ENCODE measurements at regions not wholly inside any gene's neighbourhood (a gene's known extent, or its start where the extent isn't known, plus 50 kb on each side); places are given as distances from the start of the nearest gene placed in this dataset.
A peak's percentile ranks its signal among the peaks of the same experiment; 100 is the strongest.

DNA sequence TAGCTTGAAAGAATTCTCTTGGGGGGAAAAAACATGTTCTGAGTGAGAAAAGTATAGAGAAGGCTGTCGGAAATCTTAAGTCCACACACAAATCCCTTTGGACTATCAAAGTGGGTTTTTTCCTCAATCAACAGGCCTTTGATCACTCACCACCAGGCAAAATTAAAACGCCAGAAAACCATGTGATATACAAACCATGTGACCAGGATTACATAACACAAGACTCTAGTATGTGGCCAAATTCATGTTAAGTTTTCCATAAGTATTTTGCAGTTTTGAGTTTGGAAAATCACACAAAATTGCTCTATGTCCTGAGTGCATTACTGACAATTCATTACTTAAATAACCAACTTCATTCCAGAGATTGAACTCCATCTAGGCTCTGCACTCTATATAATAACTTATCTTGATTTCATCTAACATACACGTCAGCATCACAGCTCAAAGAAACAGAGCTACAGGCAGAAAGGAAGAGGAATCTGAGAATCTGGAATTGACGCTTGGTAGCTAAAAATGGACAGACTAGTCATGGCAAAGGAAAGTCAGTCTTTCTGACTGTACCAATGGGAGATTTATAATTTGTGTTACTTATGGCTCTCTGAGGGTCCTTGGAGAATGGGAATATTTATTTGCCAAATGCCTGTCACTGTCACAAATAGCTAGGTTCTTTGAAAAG, 383.5 kb downstream of the SFMBT2 start (continued):
- TF ChIP-seq TOE1 (IDR thresholded peaks at IDR 0.05; ENCODE audit: borderline replicate concordance) (peak; percentile 37; the same call in 1 of the 2 replicates), TOE1 (CRISPR knock-in tag; IDR thresholded peaks at IDR 0.05; ENCODE audit: borderline replicate concordance, low read depth) (no peak), CBFA2T2 (conservative IDR thresholded peaks at IDR 0.05) (0 out of 2 replicates have a peak, but pooled peaks have one; percentile 19)

DNA sequence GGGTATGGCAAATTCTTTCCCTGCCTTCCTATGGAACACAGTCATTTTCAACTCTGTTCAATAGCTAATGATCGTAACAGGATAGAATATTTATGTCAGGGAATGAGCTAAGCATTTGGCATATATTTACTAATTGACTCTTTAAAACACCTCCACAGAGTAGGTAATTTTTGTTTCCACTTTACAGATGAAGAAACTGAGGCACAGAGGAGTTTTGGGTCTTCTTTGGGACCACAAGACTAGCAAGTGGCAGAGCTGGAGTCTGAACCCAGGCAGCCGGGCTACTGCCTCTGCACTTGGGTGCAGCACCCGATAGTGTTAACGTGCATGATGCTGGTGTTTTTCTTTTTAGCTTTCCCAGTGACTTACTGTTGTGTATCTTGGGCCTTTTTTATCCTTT, 384.0 kb downstream of the SFMBT2 start:
- Histone ChIP-seq H2AFZ (ENCODE audit: low read depth, low read length) (peak overlapping the region; percentile 80), H3K27ac (ENCODE audit: extremely low read depth, low read depth, low read length) (peak overlapping the region; percentile 98), H4K20me1 (replicated peaks; ENCODE audit: control insufficient read depth, insufficient read depth, low read length) (no peaks in the 10 kb centered on the region), H3K9me1 (ENCODE audit: control insufficient read depth, insufficient read depth, low read length) (no peaks in the 10 kb centered on the region), H3K79me2 (ENCODE audit: control insufficient read depth, insufficient read depth, low read length) (no peaks in the 10 kb centered on the region), H3K4me1 (replicated peaks in 1 of 2; ENCODE audit: control insufficient read depth in 2 of 2, insufficient read depth in 2 of 2, low read length in 2 of 2) (peaks cover 2 to 33% of the 10 kb centered on the region in 2 experiments; a peak in 4 of 5 replicates), H3K4me2 (ENCODE audit: insufficient read depth, low read length) (no peak overlapping the region), H3K9ac (ENCODE audit: insufficient read depth in 1 of 2, low read depth in 2 of 2, low read length in 2 of 2) (peak overlapping the region in 1 of 2 experiments; percentile 66; a peak in 1 of 4 replicates), H3K4me3 (no peak overlapping the region), H3K36me3 (ENCODE audit: control insufficient read depth, insufficient read depth, low read length) (no peaks in the 10 kb centered on the region; the same call in 2 of the 3 replicates), H3K27me3 (ENCODE audit: control insufficient read depth in 2 of 2, insufficient read depth in 2 of 2, low read length in 2 of 2) (no peaks in the 10 kb centered on the region), H3K9me3 (replicated peaks; ENCODE audit: control insufficient read depth, insufficient read depth, low read depth, low read length) (peaks cover 33% of the 10 kb centered on the region)
- ATAC-seq (no peak), FAIRE-seq (no peak), DNase-seq (ENCODE audit: extremely low read depth in 1 of 4, low spot score in 3 of 4) (peak in 1 of 4 experiments; percentile 17)
- intact Hi-C loops (cut with micrococcal nuclease) (no loop called here), in situ Hi-C loops (cut with MboI) (no loop called here)
- no TSS peak for BruUV-seq (replicated peaks)
- WGBS (ENCODE audit: insufficient coverage, low coverage, missing lambda C conversion rate) = 61% methylated on average over 4 of the region's 4 CpGs
- CTCF ChIA-PET (ENCODE audit: low intra/inter-chr PET ratio) = no interaction called here
- POLR2A ChIA-PET = no interaction called here
- TF ChIP-seq BCOR (IDR thresholded peaks at IDR 0.05) (peak; percentile 62; the same call in 1 of the 2 replicates), NFIX (CRISPR knock-in tag; IDR thresholded peaks at IDR 0.05; ENCODE audit: low read depth) (no peak), SRSF7 (optimal IDR thresholded peaks at IDR 0.05; ENCODE audit: low read depth, low read length) (no peak), ZNF586 (CRISPR knock-in tag; conservative IDR thresholded peaks at IDR 0.05) (no peak), PYGO2 (tag; IDR thresholded peaks at IDR 0.05) (no peak), CUX1 (CRISPR knock-in tag; IDR thresholded peaks at IDR 0.05) (no peak), BCLAF1 (IDR thresholded peaks at IDR 0.05; ENCODE audit: borderline replicate concordance in 1 of 2, control insufficient read depth in 1 of 2, low read depth in 2 of 2, low read length in 1 of 2) (no peak), CHD4 (IDR thresholded peaks at IDR 0.05; ENCODE audit: insufficient read depth, insufficient replicate concordance, low read depth, low read length, poor library complexity, severe bottlenecking) (peak; percentile 76), SNRNP70 (optimal IDR thresholded peaks at IDR 0.05; ENCODE audit: low read depth, low read length) (no peak)
